ENCODE measurements at regions not wholly inside any gene's neighbourhood (a gene's known extent, or its start where the extent isn't known, plus 50 kb on each side); places are given as distances from the start of the nearest gene placed in this dataset.

DNA sequence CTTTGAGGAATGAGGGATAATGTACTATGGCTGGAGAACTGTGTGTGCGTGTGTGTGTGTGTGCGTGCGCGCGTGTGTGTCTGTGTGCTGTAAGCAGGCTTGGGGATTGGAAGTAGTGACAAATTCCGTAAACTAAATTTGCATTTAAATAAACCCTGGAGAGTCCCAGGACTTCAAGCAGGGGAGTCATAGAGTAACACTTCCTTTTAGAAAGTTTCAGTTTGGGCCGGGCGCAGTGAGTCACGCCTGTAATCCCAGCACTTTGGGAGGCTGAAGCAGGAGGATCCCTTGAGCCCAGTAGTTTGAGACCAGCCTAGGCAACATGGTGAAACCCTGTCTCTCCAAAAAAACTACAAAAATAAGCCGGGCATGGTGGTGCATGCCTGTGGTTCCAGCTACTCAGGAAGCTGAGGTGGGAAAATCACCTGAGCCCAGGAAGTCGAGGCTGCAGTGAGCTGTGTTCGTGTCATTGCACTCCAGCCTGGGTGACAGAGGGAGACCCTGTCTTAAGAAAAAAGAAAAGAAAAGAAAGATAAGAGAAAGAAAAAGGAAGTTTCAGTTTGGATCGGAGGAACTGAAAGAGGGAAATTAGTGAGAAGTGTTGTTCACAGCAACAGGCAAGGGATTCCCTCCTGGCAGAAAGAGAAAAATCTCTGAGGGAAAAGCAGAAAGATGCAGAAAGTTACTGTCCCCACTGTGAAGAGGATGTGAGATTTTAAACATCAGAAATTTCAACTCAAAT is 222.7 kb upstream of the SOX5 start:
- CTCF ChIA-PET: no interaction called here
- H3K36me3 Mint-ChIP-seq: no peaks in the 10 kb centered on the region
- POLR2A ChIA-PET: no interaction called here
- H3K4me3 Mint-ChIP-seq: no peak overlapping the region
- H3K9me3 Mint-ChIP-seq: no peaks in the 10 kb centered on the region
- peaks cover 26% of the 10 kb centered on the region for H3K4me1 Mint-ChIP-seq
- H3K27me3 Mint-ChIP-seq (ENCODE audit: low read depth): no peaks in the 10 kb centered on the region
- DNase-seq (ENCODE audit: low spot score) (peak; percentile 49), ATAC-seq (peak; percentile 95)
- TF ChIP-seq, protein P1, sequence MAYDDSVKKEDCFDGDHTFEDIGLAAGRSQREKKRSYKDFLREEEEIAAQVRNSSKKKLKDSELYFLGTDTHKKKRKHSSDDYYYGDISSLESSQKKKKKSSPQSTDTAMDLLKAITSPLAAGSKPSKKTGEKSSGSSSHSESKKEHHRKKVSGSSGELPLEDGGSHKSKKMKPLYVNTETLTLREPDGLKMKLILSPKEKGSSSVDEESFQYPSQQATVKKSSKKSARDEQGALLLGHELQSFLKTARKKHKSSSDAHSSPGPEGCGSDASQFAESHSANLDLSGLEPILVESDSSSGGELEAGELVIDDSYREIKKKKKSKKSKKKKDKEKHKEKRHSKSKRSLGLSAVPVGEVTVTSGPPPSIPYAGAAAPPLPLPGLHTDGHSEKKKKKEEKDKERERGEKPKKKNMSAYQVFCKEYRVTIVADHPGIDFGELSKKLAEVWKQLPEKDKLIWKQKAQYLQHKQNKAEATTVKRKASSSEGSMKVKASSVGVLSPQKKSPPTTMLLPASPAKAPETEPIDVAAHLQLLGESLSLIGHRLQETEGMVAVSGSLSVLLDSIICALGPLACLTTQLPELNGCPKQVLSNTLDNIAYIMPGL (CRISPR knock-in tag; IDR thresholded peaks at IDR 0.05): no peak
- TF ChIP-seq, protein P2, sequence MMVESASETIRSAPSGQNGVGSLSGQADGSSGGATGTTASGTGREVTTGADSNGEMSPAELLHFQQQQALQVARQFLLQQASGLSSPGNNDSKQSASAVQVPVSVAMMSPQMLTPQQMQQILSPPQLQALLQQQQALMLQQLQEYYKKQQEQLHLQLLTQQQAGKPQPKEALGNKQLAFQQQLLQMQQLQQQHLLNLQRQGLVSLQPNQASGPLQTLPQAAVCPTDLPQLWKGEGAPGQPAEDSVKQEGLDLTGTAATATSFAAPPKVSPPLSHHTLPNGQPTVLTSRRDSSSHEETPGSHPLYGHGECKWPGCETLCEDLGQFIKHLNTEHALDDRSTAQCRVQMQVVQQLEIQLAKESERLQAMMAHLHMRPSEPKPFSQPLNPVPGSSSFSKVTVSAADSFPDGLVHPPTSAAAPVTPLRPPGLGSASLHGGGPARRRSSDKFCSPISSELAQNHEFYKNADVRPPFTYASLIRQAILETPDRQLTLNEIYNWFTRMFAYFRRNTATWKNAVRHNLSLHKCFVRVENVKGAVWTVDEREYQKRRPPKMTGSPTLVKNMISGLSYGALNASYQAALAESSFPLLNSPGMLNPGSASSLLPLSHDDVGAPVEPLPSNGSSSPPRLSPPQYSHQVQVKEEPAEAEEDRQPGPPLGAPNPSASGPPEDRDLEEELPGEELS (CRISPR knock-in tag; IDR thresholded peaks at IDR 0.05): 0 out of 2 replicates have a peak, but pooled peaks have one; percentile 31
- TF ChIP-seq ZNF232 (CRISPR knock-in tag; IDR thresholded peaks at IDR 0.05): no peak
- H3K27ac Mint-ChIP-seq: peak overlapping the region; percentile 58

DNA sequence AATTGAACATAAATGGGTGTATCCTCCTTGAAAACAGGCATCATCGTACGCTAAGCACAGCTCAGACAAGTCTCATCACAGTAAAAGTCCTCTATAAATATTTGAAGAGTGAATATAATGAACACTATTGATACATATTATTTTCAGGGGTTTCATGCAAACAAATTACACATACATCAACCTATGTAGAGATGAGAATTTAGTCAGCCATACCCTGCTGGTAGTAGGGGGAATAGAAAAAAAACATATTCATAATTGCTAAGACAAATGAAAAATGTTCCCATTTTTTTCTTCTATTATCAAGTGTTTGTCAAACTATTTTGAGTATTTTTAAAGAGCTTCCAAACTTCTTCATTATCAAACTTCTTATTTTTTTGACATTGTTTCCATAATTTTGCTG is 205.6 kb upstream of the SOX5 start:
- DNase-seq (ENCODE audit: low spot score) (no peak), ATAC-seq (no peak)
- ChIA-PET POLR2A (no interaction called here), CTCF (no interaction called here)
- Mint-ChIP-seq H3K27ac (no peak overlapping the region), H3K9me3 (no peaks in the 10 kb centered on the region), H3K36me3 (no peaks in the 10 kb centered on the region), H3K4me1 (no peaks in the 10 kb centered on the region), H3K4me3 (no peak overlapping the region), H3K27me3 (ENCODE audit: low read depth) (no peaks in the 10 kb centered on the region)
- TF ChIP-seq NR1H2 (CRISPR knock-in tag; IDR thresholded peaks at IDR 0.05) (no peak), MYBL2 (CRISPR knock-in tag; IDR thresholded peaks at IDR 0.05) (no peak), CREM (CRISPR knock-in tag; IDR thresholded peaks at IDR 0.05) (no peak), TCF7 (CRISPR knock-in tag; IDR thresholded peaks at IDR 0.05; ENCODE audit: low read depth) (no peak), GABPB1 (CRISPR knock-in tag; IDR thresholded peaks at IDR 0.05) (no peak), FOXK1 (CRISPR knock-in tag; IDR thresholded peaks at IDR 0.05) (no peak), TP53 (CRISPR knock-in tag; IDR thresholded peaks at IDR 0.05) (no peak), ZNF423 (CRISPR knock-in tag; IDR thresholded peaks at IDR 0.05) (no peak), ESRRA (CRISPR knock-in tag; IDR thresholded peaks at IDR 0.05; ENCODE audit: borderline replicate concordance) (no peak), SMAD4 (CRISPR knock-in tag; IDR thresholded peaks at IDR 0.05) (no peak), ZNF219 (CRISPR knock-in tag; IDR thresholded peaks at IDR 0.05; ENCODE audit: borderline replicate concordance) (no peak), FOXP1 (CRISPR knock-in tag; IDR thresholded peaks at IDR 0.05; ENCODE audit: borderline replicate concordance) (no peak), ZNF396 (CRISPR knock-in tag; IDR thresholded peaks at IDR 0.05; ENCODE audit: borderline replicate concordance) (no peak)
- TF ChIP-seq, protein P3, sequence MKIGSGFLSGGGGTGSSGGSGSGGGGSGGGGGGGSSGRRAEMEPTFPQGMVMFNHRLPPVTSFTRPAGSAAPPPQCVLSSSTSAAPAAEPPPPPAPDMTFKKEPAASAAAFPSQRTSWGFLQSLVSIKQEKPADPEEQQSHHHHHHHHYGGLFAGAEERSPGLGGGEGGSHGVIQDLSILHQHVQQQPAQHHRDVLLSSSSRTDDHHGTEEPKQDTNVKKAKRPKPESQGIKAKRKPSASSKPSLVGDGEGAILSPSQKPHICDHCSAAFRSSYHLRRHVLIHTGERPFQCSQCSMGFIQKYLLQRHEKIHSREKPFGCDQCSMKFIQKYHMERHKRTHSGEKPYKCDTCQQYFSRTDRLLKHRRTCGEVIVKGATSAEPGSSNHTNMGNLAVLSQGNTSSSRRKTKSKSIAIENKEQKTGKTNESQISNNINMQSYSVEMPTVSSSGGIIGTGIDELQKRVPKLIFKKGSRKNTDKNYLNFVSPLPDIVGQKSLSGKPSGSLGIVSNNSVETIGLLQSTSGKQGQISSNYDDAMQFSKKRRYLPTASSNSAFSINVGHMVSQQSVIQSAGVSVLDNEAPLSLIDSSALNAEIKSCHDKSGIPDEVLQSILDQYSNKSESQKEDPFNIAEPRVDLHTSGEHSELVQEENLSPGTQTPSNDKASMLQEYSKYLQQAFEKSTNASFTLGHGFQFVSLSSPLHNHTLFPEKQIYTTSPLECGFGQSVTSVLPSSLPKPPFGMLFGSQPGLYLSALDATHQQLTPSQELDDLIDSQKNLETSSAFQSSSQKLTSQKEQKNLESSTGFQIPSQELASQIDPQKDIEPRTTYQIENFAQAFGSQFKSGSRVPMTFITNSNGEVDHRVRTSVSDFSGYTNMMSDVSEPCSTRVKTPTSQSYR (CRISPR knock-in tag; IDR thresholded peaks at IDR 0.05): no peak
- TF ChIP-seq, protein P4, sequence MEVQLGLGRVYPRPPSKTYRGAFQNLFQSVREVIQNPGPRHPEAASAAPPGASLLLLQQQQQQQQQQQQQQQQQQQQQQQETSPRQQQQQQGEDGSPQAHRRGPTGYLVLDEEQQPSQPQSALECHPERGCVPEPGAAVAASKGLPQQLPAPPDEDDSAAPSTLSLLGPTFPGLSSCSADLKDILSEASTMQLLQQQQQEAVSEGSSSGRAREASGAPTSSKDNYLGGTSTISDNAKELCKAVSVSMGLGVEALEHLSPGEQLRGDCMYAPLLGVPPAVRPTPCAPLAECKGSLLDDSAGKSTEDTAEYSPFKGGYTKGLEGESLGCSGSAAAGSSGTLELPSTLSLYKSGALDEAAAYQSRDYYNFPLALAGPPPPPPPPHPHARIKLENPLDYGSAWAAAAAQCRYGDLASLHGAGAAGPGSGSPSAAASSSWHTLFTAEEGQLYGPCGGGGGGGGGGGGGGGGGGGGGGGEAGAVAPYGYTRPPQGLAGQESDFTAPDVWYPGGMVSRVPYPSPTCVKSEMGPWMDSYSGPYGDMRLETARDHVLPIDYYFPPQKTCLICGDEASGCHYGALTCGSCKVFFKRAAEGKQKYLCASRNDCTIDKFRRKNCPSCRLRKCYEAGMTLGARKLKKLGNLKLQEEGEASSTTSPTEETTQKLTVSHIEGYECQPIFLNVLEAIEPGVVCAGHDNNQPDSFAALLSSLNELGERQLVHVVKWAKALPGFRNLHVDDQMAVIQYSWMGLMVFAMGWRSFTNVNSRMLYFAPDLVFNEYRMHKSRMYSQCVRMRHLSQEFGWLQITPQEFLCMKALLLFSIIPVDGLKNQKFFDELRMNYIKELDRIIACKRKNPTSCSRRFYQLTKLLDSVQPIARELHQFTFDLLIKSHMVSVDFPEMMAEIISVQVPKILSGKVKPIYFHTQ (CRISPR knock-in tag; IDR thresholded peaks at IDR 0.05): no peak
- TF ChIP-seq, protein P5, sequence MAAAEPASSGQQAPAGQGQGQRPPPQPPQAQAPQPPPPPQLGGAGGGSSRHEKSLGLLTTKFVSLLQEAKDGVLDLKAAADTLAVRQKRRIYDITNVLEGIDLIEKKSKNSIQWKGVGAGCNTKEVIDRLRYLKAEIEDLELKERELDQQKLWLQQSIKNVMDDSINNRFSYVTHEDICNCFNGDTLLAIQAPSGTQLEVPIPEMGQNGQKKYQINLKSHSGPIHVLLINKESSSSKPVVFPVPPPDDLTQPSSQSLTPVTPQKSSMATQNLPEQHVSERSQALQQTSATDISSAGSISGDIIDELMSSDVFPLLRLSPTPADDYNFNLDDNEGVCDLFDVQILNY (CRISPR knock-in tag; IDR thresholded peaks at IDR 0.05): no peak
- TF ChIP-seq, protein P6, sequence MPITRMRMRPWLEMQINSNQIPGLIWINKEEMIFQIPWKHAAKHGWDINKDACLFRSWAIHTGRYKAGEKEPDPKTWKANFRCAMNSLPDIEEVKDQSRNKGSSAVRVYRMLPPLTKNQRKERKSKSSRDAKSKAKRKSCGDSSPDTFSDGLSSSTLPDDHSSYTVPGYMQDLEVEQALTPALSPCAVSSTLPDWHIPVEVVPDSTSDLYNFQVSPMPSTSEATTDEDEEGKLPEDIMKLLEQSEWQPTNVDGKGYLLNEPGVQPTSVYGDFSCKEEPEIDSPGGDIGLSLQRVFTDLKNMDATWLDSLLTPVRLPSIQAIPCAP (CRISPR knock-in tag; IDR thresholded peaks at IDR 0.05): no peak
- TF ChIP-seq, protein P7, sequence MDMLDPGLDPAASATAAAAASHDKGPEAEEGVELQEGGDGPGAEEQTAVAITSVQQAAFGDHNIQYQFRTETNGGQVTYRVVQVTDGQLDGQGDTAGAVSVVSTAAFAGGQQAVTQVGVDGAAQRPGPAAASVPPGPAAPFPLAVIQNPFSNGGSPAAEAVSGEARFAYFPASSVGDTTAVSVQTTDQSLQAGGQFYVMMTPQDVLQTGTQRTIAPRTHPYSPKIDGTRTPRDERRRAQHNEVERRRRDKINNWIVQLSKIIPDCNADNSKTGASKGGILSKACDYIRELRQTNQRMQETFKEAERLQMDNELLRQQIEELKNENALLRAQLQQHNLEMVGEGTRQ (CRISPR knock-in tag; IDR thresholded peaks at IDR 0.05): no peak
- TF ChIP-seq, protein P8, sequence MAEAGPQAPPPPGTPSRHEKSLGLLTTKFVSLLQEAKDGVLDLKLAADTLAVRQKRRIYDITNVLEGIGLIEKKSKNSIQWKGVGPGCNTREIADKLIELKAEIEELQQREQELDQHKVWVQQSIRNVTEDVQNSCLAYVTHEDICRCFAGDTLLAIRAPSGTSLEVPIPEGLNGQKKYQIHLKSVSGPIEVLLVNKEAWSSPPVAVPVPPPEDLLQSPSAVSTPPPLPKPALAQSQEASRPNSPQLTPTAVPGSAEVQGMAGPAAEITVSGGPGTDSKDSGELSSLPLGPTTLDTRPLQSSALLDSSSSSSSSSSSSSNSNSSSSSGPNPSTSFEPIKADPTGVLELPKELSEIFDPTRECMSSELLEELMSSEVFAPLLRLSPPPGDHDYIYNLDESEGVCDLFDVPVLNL (CRISPR knock-in tag; IDR thresholded peaks at IDR 0.05; ENCODE audit: borderline replicate concordance, low read depth): no peak

All from WTC11 (cell line).